Sciatic nerve (tissue), 2 donors: ENCODE measurements at regions not wholly inside any gene's neighbourhood (a gene's known extent, or its start where the extent isn't known, plus 50 kb on each side); places are given as distances from the start of the nearest gene placed in this dataset.

Source experiments
- ATAC-seq: fragments of 200-7000 bp; cut with Tn5 transposase; one replicate; pipeline ENCODE4 v1.9.1; 2020; ENCODE audit warnings: mild to moderate bottlenecking, moderate library complexity
- DNase-seq: peaks from one replicate; pipeline ENCODE4 v3.0.0-alpha.2; 2020; ENCODE audit warnings: low spot score
- intact Hi-C: fragments of 100-400 bp; cut with DNase I; formaldehyde crosslinking; loops from one replicate; pipeline ENCODE4 v1.14.2; 2022
- donor health status: DM: no; HTN: no; CAD: no.
- donor health status: DM: no; HTN: no; CAD: no.

DNA sequence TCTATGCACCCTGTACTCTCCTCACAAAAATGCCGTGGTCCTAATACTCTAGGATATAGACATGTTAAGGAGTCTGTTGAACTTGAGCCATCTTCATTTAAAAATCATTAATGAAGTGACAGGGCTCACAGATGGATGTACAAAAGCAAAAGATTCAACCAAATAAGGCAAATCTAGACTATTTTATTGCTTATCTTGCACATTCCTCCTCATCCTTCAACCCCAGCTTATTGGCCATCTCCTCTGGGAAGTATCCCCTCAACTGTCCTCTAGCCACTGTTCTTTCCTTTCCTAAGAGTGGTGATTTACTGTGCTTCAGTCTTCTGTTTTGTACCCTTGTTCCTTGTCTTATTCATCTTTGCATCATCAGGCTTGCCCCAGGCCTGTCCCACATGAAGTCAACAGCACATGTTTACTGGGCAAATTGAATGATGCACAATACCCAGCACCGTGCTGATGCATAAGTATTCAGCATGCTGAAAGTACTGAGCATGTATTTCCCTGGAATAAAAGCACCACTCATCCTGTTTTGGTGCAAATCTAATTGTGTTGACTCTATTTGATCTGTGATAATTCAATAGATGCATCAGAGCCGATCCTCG, 287.3 kb upstream of the CLNK start:
- intact Hi-C loops = loop anchor here (5.0 kb wide), 1 partner anchor 1640 kb away; no protein-coding TSS in a partner anchor
- ATAC-seq (no peak), DNase-seq (no peak)

DNA sequence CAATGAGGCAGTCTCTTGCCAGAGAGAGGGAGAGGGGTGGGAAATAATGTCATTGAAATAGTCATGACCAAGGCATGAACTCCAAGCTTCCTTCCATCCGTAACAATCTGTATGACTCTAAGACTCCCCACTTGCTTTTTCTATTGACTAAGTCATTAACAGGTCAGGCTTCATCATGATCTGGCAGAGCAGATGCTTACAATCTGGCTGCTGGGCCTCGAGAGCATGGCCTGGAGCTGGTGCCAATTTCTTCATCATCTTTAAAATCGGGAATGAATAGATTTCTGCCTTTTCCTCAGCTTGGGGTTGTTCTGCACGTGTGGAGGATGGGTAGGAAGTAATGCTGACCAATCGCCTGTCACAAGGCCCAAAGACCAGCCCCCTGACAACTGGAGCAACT, 280.6 kb upstream of the CLNK start:
- DNase-seq (no peak), ATAC-seq (no peak)
- intact Hi-C loops = no loop called here

DNA sequence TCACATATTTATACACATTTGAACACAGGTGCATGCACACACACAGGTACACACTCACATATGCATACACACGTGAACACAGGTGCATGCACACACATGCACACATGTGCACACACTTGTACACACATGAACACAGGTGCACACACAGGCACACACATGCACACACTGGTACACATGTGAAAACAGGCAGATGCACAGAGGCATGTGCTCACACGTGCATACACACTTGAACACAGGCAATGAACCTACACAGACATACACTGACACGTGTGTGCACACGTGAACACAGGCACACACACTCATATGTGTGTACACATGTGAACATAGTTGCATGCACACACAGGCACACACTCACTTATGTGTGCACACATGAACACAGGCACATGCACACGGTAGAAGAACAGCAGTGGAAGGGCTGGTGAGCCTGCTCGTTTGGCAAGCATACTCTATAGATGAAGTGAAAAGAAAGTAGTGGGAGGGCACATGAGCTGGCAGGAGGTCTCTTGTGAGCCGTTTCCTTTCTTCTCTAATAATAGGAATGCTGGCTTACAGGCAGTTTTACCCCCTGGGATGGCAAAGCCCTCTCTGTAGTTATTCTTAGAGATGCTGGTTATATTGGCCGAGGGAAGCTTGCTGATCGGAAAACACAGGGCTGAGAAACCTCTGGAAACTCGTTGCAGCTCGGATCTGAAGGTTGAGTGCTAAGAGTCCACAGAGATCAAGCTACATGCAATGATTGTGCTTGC, 279.6 kb upstream of the CLNK start:
- intact Hi-C loops = loop anchor here (1.0 kb wide), 1 partner anchor 18 kb away; no protein-coding TSS in a partner anchor
- no peak for DNase-seq
- ATAC-seq = no peak

DNA sequence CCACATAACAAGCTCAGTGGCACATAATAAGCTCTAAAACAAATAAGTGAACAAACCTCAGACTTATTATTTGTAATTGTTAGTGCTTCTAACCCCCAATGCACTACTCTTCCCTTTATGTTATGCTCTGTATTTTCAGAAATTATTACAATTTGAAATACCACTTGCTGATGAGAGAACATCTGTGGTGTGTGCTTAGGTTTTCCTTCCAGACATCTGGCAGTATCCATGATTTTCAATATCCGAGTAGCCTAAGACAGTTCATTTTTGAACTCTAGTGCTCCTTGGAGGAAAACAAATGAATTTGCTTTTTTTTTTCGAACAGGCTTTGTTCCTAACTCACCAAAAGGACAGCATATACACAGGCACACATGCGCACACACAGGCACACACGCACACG, 278.7 kb upstream of the CLNK start:
- intact Hi-C loops = loop anchor here (1.0 kb wide), 1 partner anchor 17 kb away; no protein-coding TSS in a partner anchor
- DNase-seq (no peak), ATAC-seq (no peak)

DNA sequence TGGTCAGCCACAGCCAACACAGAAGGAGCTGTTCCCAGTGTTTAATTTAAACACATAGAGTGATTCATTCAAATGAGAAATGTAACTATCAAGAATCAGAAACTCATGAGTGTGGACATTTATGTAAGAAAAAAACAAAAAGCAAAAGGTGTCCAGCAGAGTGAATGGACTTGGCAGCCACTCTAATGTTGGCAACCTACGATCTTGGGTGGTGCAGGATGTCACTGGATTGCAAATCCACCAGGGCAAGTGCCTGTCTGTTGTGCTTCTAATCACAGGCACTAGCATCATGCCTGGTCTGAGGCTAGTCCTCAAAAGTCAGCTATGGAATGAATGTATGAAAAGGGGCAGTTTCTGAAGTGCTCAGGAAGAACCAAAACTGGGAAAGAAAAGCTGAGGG, 277.7 kb upstream of the CLNK start:
- intact Hi-C loops = no loop called here
- no peak for ATAC-seq
- no peak for DNase-seq

DNA sequence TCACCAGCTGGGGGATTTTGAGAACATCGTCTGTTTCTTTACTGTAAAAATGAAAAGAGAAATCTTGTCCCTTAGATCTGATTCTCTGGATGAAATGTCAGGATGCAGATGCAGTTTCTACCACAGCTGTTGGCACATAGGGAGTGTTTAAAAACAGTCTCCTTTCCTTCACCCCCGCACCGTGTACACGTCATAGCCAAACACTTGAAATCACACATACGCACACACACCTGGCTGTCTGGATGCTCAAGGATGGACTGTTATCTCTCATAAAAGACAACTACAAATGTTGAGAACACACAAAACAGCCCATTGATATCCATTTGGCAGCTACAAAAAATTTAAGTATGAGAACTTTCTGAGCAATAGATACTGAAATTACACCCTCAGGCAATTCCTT, 275.8 kb upstream of the CLNK start:
- no peak for ATAC-seq
- intact Hi-C loops = no loop called here
- DNase-seq = no peak

DNA sequence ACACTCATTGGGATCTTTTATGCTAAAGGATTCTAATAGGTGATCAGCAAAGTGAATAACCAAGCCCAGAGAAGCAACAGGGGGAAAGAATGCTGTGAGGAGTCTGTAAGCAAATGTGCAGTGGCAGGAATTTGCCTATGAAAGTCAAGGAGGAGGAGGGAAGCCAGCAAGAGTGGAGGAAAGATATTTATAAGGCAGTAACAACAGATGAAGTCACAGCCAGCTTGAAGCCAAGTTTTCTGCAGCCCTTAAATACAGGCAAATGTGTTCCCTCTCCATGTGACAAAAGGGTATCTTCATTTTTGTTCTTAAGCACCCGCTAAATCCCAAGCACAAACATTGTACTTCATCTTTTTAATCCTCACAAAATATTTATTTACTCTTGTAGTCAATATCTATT, 275.0 kb upstream of the CLNK start:
- DNase-seq (no peak), ATAC-seq (no peak)
- intact Hi-C loops = no loop called here

DNA sequence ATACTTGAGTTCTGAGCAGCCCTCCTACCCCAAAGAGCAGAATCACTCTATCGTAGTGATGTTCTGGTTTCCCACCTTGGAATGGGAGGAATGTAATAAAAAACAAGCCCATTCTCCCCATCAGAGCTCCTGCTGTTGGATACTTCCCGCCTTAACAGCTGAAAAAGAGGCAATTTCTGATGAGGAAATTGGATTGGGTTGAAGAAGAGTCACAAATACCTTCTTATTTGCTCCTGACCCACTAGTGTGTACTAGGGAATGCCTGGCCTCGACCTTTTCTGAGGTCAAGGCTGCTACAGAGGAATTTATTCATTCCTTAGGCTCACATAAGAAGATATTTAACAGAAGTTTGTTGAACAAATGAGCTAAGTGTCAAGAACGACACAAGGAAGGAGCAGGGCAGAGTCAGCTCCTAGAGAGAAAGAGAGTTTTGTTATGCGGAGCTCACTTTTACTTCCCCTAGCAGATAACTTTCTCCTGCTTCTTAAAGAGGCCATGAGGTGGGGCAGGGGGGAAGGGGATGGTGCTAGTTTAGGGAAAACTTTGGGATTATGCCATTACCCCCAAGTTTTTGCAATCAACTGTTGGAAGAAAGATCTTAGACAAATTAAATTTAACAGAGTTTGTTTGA, 273.8 kb upstream of the CLNK start:
- ATAC-seq = no peak

DNA sequence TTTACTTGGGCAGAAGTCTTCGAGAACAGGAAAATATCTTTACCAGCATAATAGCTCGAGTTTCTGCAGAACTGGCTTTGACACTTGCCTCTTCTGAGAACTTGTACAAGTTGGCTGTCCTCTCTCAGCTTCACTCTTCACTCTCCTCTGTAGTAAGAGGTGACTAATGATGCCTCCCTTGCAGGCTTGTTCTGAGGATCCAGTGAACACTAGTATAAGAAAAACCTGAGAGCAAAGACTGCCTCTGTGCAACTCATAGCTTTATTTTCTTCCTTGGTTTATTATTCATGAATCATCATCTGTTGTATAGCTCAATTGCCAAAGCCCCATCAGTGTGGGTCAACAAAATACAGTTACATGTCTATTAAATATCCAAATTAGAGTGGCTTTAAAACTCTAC, 266.7 kb upstream of the CLNK start:
- DNase-seq (no peak), ATAC-seq (no peak)
- intact Hi-C loops = no loop called here

More for the DNA sequence above, 273.8 kb upstream of the CLNK start:
- DNase-seq = no peak
- intact Hi-C loops = no loop called here

DNA sequence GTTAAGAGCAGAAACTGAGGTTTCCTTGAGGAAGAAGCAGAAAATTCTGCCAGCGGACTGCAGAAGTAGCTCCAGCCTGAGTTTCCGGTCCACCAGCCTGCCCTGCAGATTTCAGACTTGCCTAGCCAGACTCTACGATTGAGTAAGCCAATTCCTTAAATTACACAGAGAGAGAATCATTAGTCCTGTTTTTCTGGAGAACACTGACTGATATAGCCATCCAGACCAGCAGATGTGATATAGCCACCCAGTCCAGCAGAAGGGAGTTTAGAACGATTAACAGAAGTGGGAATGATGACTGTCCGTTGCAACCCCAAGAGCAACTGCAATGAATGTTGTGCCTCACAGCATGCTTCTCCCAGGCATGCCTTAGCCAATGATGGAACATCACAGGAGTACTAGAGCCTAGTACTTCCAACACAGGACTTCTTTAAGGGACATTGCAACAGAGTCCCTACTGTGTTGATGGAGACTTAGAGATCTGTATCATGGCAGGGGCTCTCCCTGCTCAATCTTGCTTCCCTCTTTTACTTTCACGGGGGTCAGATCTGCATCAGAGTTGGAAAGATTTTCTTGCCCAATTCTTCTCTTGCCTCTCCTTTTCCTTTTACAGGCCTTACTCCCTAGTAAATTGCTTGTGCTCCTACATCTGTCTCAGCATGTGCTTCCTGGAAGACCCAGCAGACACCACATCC, 264.6 kb upstream of the CLNK start:
- ATAC-seq (no peak), DNase-seq (no peak)
- intact Hi-C loops = no loop called here

DNA sequence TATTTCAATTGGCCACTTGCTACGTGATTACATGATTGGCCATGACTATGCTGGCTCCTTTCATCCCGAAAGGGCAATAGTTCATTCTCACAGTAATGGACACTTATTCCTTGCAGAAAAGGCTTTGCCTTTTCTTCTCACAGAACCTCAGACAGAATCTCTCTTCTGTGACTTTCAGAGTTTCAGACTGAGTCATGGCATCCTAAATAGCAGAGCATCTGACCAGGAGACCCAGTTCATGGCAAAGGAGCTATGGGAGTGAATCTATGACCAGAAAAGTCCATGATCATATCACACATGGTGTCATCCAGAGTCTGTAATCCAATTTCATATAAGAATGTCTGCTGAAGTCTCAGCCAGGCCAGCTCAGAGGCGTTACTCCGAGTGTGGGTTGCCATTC, 263.3 kb upstream of the CLNK start:
- intact Hi-C loops = no loop called here
- DNase-seq (no peak), ATAC-seq (no peak)

DNA sequence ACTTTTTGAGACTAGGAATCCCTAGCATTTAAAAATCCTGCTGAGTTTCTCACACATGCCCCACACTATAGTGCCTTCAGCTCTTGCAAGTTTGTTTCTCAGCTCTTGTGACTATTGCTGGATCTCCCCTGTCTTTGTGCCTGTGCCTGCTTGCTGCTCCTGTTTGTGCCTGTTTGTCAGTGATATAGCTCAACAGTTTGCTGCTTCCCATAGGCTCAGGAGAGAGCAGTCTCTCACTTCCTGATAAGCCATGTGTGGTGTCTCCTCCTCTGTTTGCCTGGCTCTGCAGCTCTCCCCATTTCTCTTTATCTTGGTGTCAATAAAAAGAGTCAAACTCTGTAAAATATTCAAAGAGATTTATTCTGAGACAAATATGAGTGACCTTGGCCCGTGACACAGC, 259.8 kb upstream of the CLNK start:
- no peak for ATAC-seq
- intact Hi-C loops = no loop called here
- DNase-seq = no peak

DNA sequence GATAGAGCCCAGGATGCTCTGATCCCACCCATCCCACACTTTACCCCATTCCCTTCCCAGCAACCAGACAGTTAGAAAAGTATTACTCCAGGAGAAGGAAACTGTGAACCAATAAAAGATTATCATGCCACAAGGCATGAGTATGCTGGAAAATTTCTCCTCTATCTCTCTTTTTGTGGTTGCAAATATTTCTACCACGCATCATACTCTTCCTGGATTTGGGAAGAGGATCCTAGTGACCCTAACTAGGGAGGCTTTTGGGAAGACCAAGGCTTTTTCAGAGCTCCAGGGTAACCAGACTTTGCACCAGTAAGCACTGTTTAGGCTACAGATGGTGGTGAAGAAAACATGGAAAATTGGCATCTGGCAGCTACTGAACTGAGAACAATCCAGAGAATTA, 257.6 kb upstream of the CLNK start:
- ATAC-seq = no peak
- no peak for DNase-seq
- intact Hi-C loops = no loop called here

DNA sequence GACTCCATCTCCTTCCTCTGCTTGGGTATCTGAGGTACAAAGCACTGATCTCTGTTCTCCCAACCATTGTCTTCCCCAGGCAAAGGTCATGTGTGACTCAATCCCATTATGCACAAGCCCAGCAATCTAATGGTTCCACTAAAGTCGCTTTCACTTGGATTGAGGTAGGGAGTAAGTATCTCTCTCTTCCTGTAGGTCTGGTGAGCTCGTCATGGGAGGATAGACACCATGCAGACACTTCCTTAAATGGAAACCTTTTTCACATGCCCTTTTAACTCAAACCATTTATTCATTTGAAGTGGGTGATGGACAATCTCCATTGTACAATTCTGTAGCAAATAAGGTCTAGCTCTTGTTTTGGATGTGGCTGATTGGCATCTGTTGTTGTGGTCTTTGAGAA, 245.2 kb upstream of the CLNK start:
- intact Hi-C loops = no loop called here
- ATAC-seq = no peak
- no peak for DNase-seq

DNA sequence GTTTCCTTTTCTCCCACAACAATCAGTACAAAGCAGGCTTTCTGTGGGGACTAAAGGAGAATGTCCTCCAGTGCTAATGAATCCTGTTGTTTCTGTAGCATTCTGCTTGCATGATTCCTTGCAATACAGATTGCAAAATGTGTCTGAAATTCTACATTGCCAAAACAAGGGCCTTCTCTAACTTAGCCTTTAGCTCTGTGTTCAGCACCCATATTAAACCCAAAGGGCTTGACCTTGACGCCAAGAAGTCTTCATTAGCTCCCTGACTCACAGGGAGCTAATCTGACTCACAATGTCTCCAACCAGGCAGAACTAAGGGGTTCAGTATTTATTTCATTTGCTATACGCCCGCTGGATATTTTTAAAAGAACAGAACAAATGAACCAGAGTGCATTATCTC, 241.4 kb upstream of the CLNK start:
- DNase-seq (no peak), ATAC-seq (peak; percentile 52)
- intact Hi-C loops = no loop called here

DNA sequence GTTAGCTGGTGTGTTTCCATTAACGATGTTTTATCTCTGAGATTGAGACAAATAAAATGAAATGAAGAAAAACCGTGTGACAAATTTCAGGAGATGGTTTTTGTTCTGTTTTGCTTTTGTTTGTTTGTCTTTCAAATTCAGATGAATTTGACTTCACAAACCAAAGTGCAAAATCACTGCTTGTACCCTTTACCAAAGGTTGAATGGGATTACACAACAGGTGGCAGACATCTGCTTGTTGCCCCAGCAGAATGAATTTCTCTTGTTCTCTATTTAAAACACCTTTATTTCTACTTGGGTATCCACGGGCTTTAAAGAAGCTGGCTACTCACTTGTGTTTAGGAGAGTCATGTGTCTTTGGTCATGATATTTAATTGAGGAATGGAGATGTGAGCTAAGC, 239.7 kb upstream of the CLNK start:
- ATAC-seq (no peak), DNase-seq (no peak)
- intact Hi-C loops = no loop called here

DNA sequence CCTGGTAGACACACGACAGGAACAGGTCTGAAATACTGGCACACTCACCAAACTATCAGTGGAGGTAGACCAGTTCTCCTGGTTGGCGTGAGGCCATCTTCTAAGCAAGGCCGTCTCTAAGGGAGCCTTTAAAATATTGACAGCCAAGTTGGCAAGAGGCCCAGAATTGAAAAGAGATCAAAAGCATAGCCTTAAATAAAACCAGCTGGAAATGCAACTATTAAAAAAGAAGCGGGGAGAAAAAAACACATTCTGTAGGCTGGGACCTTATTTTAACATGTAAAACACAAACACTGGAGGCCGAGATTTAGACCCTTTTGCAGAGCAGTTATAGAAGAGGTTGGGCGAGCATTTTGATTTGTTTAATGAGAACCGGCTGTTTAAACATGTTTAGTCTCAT, 233.0 kb upstream of the CLNK start:
- intact Hi-C loops = loop anchor here (10.0 kb wide), 1 partner anchor 1007 kb away; no protein-coding TSS in a partner anchor
- DNase-seq (no peak), ATAC-seq (peak; percentile 38)

DNA sequence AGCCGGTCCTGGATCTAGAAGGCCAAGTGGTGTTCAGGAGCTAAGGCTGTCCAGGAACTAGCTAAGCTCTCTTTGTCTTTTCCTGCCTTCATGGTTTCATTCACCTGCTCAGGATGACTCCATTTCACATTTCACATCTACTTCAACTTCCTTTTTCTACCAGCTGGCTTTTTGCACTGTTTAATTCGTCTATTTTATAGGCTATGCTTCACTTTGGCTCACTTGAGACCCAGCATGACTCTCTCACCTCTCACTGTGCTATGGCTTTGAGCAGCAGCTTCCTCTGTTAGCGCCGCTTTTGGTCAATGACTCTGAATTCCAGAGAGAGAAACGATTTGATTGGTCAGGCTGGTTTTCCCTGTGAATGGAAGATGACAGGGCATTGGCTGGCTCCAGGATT, 213.5 kb upstream of the CLNK start:
- intact Hi-C loops = no loop called here
- ATAC-seq (no peak), DNase-seq (no peak)

DNA sequence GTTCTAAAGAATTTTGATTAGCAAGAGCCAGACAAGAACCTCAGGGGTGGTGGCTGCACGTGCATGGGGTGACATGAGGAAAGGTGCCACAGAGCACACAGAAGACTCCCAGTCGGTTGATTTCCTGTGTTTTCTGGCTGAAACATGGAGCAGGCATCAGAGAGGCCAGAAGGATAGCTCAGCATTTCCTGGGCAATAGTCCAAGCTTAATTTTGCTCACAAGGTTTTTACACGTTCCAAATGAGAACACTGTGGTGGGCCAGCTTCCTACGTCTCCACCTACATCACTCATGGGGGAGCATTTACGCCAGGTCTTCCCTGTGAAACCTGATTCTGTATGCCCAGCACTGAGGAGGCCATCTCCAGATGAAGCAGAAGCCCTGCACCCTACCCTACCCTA, 212.5 kb upstream of the CLNK start:
- ATAC-seq (no peak), DNase-seq (no peak)
- intact Hi-C loops = no loop called here

DNA sequence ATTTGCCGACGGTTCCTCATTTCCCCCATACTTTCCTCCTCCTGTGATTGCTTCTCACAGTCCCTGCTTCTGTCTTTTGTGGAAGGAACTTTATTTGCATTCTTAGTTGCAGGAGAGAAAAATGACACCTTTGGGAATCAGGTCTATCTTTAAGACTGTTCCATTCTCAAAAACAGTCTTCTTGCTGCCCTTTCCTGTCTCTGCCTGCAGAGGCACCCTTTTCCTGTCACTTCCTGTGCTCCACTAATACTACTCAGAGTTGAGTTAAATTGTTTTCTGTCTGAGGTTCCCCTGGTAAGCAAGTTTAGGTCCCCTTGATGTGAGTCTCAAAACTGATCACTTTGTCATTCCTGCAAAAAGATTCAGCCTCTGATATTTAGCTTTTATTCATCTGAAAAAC, 208.8 kb upstream of the CLNK start:
- ATAC-seq = no peak
- no peak for DNase-seq
- intact Hi-C loops = no loop called here
